NCI-H2227 (cell line): ENCODE measurements at regions not wholly inside any gene's neighbourhood (a gene's known extent, or its start where the extent isn't known, plus 50 kb on each side); places are given as distances from the start of the nearest gene placed in this dataset.

Experiments
- DNase-seq: peaks from one replicate; lab custom pipeline; 2025; ENCODE audit not compliant: unreplicated experiment; lab: John Stamatoyannopoulos, UW

- no peak for DNase-seq
These were observed 494.2 kb upstream of the FSTL5 start for GRCh38 chr4:162657966-162658365.

GRCh38 chr4:162650166-162650565 lies 486.4 kb upstream of the FSTL5 start:
- DNase-seq: no peak

GRCh38 chr4:162645381-162645780 lies 481.6 kb upstream of the FSTL5 start:
- DNase-seq: no peak

- no peak for DNase-seq
These were observed 480.5 kb upstream of the FSTL5 start for GRCh38 chr4:162644346-162644745.

GRCh38 chr4:162640152-162640551 lies 476.4 kb upstream of the FSTL5 start:
- DNase-seq: no peak

- DNase-seq: no peak
These were observed 470.6 kb upstream of the FSTL5 start for GRCh38 chr4:162634390-162634789.

GRCh38 chr4:162622664-162623063 lies 458.9 kb upstream of the FSTL5 start:
- DNase-seq: no peak

- DNase-seq: no peak
These were observed 446.3 kb upstream of the FSTL5 start for GRCh38 chr4:162610116-162610515.

- no peak for DNase-seq
These were observed 422.5 kb upstream of the FSTL5 start for GRCh38 chr4:162586266-162586665.

GRCh38 chr4:162582180-162582579 lies 418.4 kb upstream of the FSTL5 start:
- no peak for DNase-seq

GRCh38 chr4:162565730-162566129 lies 401.9 kb upstream of the FSTL5 start:
- DNase-seq: no peak

- no peak for DNase-seq
These were observed 396.3 kb upstream of the FSTL5 start for GRCh38 chr4:162560073-162560472.

- no peak for DNase-seq
These were observed 393.8 kb upstream of the FSTL5 start for GRCh38 chr4:162557516-162558106.

GRCh38 chr4:162535121-162535520 lies 371.3 kb upstream of the FSTL5 start:
- no peak for DNase-seq

- no peak for DNase-seq
These were observed 359.4 kb upstream of the FSTL5 start for GRCh38 chr4:162523171-162523570.

- no peak for DNase-seq
These were observed 358.9 kb upstream of the FSTL5 start for GRCh38 chr4:162522724-162523123.

GRCh38 chr4:162510937-162511336 lies 347.1 kb upstream of the FSTL5 start:
- DNase-seq: no peak

- no peak for DNase-seq
These were observed 346.3 kb upstream of the FSTL5 start for GRCh38 chr4:162510115-162510514.

- DNase-seq: no peak
These were observed 345.5 kb upstream of the FSTL5 start for GRCh38 chr4:162509333-162509732.

GRCh38 chr4:162506253-162506652 lies 342.5 kb upstream of the FSTL5 start:
- no peak for DNase-seq

GRCh38 chr4:162503868-162504267 lies 340.1 kb upstream of the FSTL5 start:
- DNase-seq: no peak

- DNase-seq: no peak
These were observed 338.3 kb upstream of the FSTL5 start for GRCh38 chr4:162502109-162502508.

- DNase-seq: no peak
These were observed 335.7 kb upstream of the FSTL5 start for GRCh38 chr4:162499478-162499877.

- no peak for DNase-seq
These were observed 334.4 kb upstream of the FSTL5 start for GRCh38 chr4:162498168-162498567.
